HFFc6 (cell line): ENCODE measurements at regions not wholly inside any gene's neighbourhood (a gene's known extent, or its start where the extent isn't known, plus 50 kb on each side); places are given as distances from the start of the nearest gene placed in this dataset.
A peak's percentile ranks its signal among the peaks of the same experiment; 100 is the strongest.

Experiments used
- DNase-seq: peaks from one replicate; pipeline ENCODE4 v3.0.0-alpha.2; 2018
- H3K27ac Mint-ChIP-seq: 2 replicates; pipeline ENCODE4 v1.8.0; 2020; ENCODE audit warnings: mild to moderate bottlenecking, mixed read lengths
- H3K27me3 Mint-ChIP-seq: 2 replicates; pipeline ENCODE4 v1.8.0; 2021; ENCODE audit warnings: mild to moderate bottlenecking, moderate library complexity, mixed read lengths; ENCODE audit not compliant: insufficient read depth
- H3K36me3 Mint-ChIP-seq: 2 replicates; pipeline ENCODE4 v1.8.0; 2021; ENCODE audit warnings: low read depth, mixed read lengths
- H3K4me1 Mint-ChIP-seq: 2 replicates; pipeline ENCODE4 v1.8.0; 2020; ENCODE audit warnings: low read depth, mixed read lengths
- H3K4me3 Mint-ChIP-seq: 2 replicates; pipeline ENCODE4 v1.8.0; 2020; ENCODE audit warnings: mild to moderate bottlenecking, moderate library complexity, mixed read lengths
- H3K9me3 Mint-ChIP-seq: 2 replicates; pipeline ENCODE4 v1.8.0; 2020; ENCODE audit warnings: mild to moderate bottlenecking, mixed read lengths
- CTCF ChIP-seq: fragments of 200-600 bp; sonication (generic); IDR thresholded peaks from 2 replicates; pipeline ENCODE4 v1.5.0; 2021; ENCODE audit warnings: antibody characterized with exemption, mild to moderate bottlenecking

GRCh38 chr2:226478109-226478809 lies 321.4 kb downstream of the IRS1 start:
- Mint-ChIP-seq H3K9me3 (peaks cover 7% of the 10 kb centered on the region), H3K4me1 (peaks cover 84% of the 10 kb centered on the region), H3K27me3 (no peaks in the 10 kb centered on the region), H3K4me3 (peak overlapping the region; percentile 31), H3K27ac (peak overlapping the region; percentile 98), H3K36me3 (peaks cover 20% of the 10 kb centered on the region)
- TF ChIP-seq CTCF: no peak
- peak; percentile 94 for DNase-seq

GRCh38 chr2:226477221-226478108 lies 322.2 kb downstream of the IRS1 start:
- Mint-ChIP-seq H3K36me3 (peaks cover 27% of the 10 kb centered on the region), H3K4me1 (peaks cover 80% of the 10 kb centered on the region), H3K9me3 (peaks cover 11% of the 10 kb centered on the region), H3K4me3 (peak overlapping the region; percentile 31), H3K27me3 (no peaks in the 10 kb centered on the region), H3K27ac (peak overlapping the region; percentile 98)
- DNase-seq: no peak
- TF ChIP-seq CTCF: no peak

GRCh38 chr2:226475650-226476049 lies 324.0 kb downstream of the IRS1 start:
- TF ChIP-seq CTCF: no peak
- peak; percentile 43 for DNase-seq
- Mint-ChIP-seq H3K4me3 (peak overlapping the region; percentile 20), H3K4me1 (peaks cover 70% of the 10 kb centered on the region), H3K27ac (peak overlapping the region; percentile 57), H3K36me3 (peaks cover 27% of the 10 kb centered on the region), H3K27me3 (no peaks in the 10 kb centered on the region), H3K9me3 (peaks cover 11% of the 10 kb centered on the region)

GRCh38 chr2:226474131-226474530 lies 325.5 kb downstream of the IRS1 start:
- Mint-ChIP-seq H3K27ac (peak overlapping the region; percentile 0; the same call in 1 of the 2 replicates), H3K27me3 (no peaks in the 10 kb centered on the region), H3K9me3 (peaks cover 11% of the 10 kb centered on the region), H3K36me3 (peaks cover 27% of the 10 kb centered on the region), H3K4me1 (peaks cover 61% of the 10 kb centered on the region), H3K4me3 (no peak overlapping the region)
- no peak for DNase-seq
- TF ChIP-seq CTCF: no peak

GRCh38 chr2:226471987-226472470 lies 327.6 kb downstream of the IRS1 start:
- no peak for TF ChIP-seq CTCF
- H3K4me1 Mint-ChIP-seq: peaks cover 40% of the 10 kb centered on the region
- H3K4me3 Mint-ChIP-seq: no peak overlapping the region
- H3K27me3 Mint-ChIP-seq: no peaks in the 10 kb centered on the region
- no peak for DNase-seq
- H3K9me3 Mint-ChIP-seq: peaks cover 11% of the 10 kb centered on the region
- H3K27ac Mint-ChIP-seq: no peak overlapping the region
- peaks cover 23% of the 10 kb centered on the region for H3K36me3 Mint-ChIP-seq
